ENCODE measurements at regions not wholly inside any gene's neighbourhood (a gene's known extent, or its start where the extent isn't known, plus 50 kb on each side); places are given as distances from the start of the nearest gene placed in this dataset.

DNA sequence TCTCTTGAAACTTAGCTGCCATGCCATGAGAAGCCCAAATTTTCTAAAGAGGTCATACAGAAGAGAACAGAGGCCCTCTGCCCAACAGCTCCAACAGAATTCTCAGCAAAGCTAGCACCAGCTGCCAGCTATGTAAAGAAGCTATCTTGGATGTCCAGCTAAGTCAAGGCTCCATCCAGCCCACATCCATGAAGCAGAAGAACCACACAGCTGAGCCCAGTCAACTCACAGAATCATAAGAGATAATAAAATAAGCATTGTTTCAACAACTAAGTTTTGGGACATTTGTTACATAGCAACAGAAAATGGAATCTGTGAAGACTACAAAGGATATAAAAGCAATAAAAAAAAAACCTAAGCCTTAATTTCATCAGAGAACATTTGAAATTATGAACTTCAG, 434.3 kb downstream of the TXNL1 start:
- TF ChIP-seq POLR2A (IDR thresholded peaks at IDR 0.05; ENCODE audit: low read depth, low read length) (no peak), POLR2AphosphoS5 (IDR thresholded peaks at IDR 0.05; ENCODE audit: low read depth, low read length) (no peak), SPI1 (IDR thresholded peaks at IDR 0.05; ENCODE audit: low read depth, low read length) (no peak), TAF1 (IDR thresholded peaks at IDR 0.05; ENCODE audit: low read depth, low read length) (no peak), POU2F2 (IDR thresholded peaks at IDR 0.05; ENCODE audit: low read depth, low read length) (no peak), PAX5 (IDR thresholded peaks at IDR 0.05; ENCODE audit: insufficient read depth, low read length, severe bottlenecking) (no peak)

Measured in GM12891 (cell line).